GM12891 (cell line): ENCODE measurements at regions not wholly inside any gene's neighbourhood (a gene's known extent, or its start where the extent isn't known, plus 50 kb on each side); places are given as distances from the start of the nearest gene placed in this dataset.

Experiments used
- DNase-seq: peaks from one replicate; pipeline ENCODE4 v3.0.0; 2011; ENCODE audit warnings: low spot score; ENCODE audit not compliant: insufficient read length
- FAIRE-seq: peaks from 2 replicates; lab custom pipeline; 2011; peaks lifted over from hg19 to GRCh38; lab: Jason Lieb, UNC
- PAX5 ChIP-seq: IDR thresholded peaks from 2 replicates; pipeline ENCODE4 v1.6.1; 2011; ENCODE audit warnings: low read length, moderate library complexity, mild to moderate bottlenecking; ENCODE audit not compliant: insufficient read depth, severe bottlenecking
- POLR2A ChIP-seq: IDR thresholded peaks from 2 replicates; pipeline ENCODE4 v1.6.1; 2011; ENCODE audit warnings: low read depth, low read length, control low read depth
- POLR2AphosphoS5 ChIP-seq: IDR thresholded peaks from 2 replicates; pipeline ENCODE4 v1.6.1; 2011; ENCODE audit warnings: low read depth, low read length, control low read depth
- POU2F2 ChIP-seq: IDR thresholded peaks from 2 replicates; pipeline ENCODE4 v1.6.1; 2011; ENCODE audit warnings: low read depth, mild to moderate bottlenecking, control low read depth, low read length, moderate library complexity
- SPI1 ChIP-seq: IDR thresholded peaks from 2 replicates; pipeline ENCODE4 v1.6.1; 2011; ENCODE audit warnings: low read depth, low read length, control low read depth
- TAF1 ChIP-seq: IDR thresholded peaks from 2 replicates; pipeline ENCODE4 v1.6.1; 2011; ENCODE audit warnings: low read depth, low read length, control low read depth

DNA sequence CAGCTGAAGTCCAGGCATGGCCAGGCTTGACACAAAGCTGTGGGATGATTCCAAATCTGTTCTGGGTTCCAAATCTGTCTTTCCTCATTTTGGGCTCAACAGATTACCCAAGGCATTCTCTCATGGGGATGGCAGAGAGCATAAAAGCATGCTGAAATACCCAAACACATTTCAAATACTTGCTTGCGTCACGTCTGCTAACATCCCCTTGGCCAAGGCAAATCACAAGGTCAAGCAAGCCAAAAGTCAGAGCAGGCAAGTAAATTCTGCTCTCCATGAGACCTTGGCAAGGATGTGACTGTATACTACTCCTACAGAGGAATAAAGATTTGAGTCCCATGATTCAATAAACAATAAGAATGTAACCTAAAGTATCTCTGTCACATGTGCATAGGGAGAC lies 306.7 kb downstream of the EPB41L4A start:
- FAIRE-seq, result no peak
- TF ChIP-seq TAF1 (no peak), POU2F2 (no peak), PAX5 (no peak), POLR2AphosphoS5 (no peak), SPI1 (no peak), POLR2A (no peak)

DNA sequence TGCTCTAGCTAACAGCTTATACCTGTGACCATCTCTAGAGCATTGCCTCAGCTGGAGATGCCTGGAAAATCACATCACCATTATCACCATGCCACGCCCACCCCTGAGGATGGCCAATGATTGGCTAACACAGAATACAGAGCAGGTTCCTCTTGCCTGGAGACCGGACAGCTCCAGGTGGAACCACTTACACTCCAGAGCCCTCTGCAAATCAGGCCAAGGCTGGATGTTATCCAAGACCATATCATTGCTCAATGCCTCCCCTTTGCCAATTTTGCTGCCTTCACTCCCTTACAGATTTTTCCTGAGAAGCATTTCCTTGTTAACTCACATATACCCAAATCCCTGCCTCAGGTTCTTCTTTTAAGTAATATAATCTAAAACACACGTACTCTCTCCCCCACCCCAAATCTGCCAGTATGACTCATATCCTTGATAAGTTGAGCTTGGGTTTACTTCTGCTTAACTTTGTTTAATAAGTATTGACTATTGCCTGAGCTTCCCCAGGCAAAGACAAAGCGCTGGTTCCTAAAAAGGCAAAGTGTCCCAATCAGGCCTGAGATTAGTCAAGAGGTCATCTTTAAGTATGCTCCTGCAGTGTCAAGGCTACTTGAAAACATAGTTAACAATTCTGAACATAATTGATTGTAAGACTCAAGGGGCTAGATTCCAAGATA lies 309.6 kb downstream of the EPB41L4A start:
- FAIRE-seq (no peak), DNase-seq (no peak)
- TF ChIP-seq POU2F2 (no peak), PAX5 (no peak), SPI1 (no peak), TAF1 (no peak), POLR2AphosphoS5 (no peak), POLR2A (no peak)

More for the DNA sequence above, 306.7 kb downstream of the EPB41L4A start:
- DNase-seq, result no peak

DNA sequence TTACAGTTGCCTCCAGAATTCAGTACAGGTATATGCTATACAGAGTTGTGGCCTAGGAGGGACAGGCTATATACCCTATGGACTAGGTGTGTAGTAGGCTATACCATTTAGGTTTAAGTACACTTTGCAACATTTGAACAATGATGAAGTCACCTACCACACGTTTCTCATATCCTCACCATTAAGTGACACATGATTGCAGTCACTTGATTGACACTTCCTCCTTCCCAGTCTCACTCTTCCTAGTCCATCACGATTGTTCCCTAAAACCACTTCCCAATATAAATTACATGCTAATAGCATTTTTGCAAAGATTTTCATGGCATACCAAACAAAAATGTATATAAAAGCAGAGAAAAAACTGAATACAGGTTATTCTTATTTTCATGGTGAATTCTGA lies 312.2 kb downstream of the EPB41L4A start:
- DNase-seq (no peak), FAIRE-seq (peak; percentile 66)
- TF ChIP-seq POLR2A (no peak), SPI1 (peak; percentile 62)

DNA sequence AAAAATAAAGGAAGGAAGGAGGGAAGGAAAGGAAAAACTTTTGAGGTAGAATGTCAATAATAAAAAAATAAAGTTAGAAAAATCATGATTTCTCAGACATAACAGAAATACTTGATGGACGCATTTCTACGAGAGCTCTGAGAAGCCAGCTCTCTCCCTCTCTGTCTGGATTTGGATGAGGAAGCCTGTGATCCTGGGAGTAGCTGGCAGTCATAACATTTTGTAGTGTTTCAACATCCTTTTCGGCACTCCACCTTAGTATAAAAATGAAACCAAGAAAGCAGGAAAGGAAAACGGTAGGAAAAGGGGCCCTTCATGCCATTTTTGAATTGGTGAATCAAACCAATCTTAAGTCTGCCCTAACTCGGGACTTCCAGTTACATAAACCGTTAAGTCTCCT lies 321.3 kb downstream of the EPB41L4A start:
- TF ChIP-seq SPI1 (no peak), POLR2A (no peak), POU2F2 (no peak), POLR2AphosphoS5 (no peak), TAF1 (no peak), PAX5 (no peak)
- DNase-seq, result no peak
- no peak for FAIRE-seq

DNA sequence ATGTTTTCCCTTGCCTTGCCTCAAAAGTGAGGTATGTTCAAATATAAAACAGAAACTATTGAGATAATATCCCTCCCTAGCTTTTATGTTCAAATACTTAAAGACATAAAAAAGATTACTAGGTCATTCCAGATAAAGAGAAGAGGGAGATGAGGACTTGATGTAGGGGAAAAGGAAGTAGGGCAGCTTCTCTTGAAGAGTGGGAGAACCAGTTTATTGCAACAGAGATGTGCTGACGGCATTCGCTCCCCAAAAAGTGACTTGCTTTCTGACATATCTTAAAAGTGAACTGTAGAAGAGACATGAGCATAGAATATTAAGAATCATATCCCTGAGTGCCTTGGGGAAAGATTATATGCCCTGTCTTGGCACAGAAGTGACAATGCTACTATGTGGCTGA lies 330.2 kb upstream of the NREP start:
- DNase-seq (no peak), FAIRE-seq (no peak)
- no peak for TF ChIP-seq POLR2A
- TF ChIP-seq SPI1, result no peak
- no peak for TF ChIP-seq PAX5
- no peak for TF ChIP-seq TAF1
- TF ChIP-seq POU2F2, result no peak
- no peak for TF ChIP-seq POLR2AphosphoS5

DNA sequence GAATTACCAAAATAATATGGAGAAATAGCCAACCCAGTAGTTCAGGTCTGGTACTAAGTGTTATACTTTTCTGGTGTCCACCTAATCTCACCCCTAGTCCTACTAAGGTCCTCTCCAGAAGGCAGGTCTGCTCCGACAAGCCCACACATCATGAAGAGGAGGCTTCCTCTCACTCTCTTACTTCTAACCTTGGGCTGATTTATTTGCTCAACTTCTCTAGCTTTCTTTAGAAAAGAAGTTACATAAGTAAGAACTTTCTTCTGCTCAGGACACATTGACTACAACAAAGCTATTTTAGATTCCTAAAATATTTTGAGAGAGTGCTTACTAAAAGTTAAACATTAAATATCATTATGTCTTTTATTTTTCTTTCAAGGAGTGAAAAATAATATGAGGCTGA lies 329.7 kb upstream of the NREP start:
- FAIRE-seq, result no peak
- TF ChIP-seq POLR2AphosphoS5 (no peak), SPI1 (no peak), TAF1 (no peak), POU2F2 (no peak), POLR2A (no peak), PAX5 (no peak)

DNA sequence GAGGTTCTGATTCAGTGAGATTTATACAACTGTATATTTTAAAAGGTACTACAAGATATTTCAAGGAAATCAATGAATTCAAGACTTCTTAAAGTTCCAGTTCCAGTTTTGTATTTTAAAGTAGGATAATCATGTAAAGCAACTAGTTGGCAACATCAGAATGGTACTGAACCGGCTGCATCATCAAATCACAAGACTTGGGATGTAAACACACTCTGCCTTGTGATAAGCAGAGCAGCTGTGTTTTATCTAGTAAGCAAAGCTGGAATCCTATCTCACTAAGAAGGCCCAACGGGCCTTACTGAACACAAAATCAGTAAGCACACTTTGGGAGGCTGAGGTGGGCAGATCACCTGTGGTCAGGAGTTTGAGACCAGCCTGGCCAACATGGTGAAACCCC lies 327.2 kb upstream of the NREP start:
- DNase-seq (no peak), FAIRE-seq (no peak)
- TF ChIP-seq PAX5 (no peak), POU2F2 (no peak), POLR2AphosphoS5 (no peak), TAF1 (no peak), POLR2A (no peak), SPI1 (no peak)

More for the DNA sequence above, 329.7 kb upstream of the NREP start:
- DNase-seq, result no peak

DNA sequence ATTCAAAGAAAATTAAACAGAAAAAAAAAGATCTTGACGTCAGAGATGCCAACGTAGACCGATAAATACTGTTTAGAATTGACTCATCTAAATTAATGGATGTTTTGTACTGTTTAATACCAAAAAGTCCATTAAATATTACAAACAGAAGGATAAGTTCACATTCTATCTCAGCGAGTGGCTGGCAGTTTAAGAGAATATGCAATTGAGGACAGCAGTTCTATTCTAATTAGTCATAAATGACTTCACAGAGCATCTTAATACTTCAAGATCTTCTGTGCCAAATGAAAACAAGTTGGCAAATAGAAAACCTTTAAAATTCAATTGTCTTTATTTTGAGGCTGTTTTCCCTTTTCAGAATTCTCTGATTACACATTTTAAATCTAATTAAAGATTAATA lies 326.6 kb upstream of the NREP start:
- no peak for TF ChIP-seq SPI1
- TF ChIP-seq TAF1, result no peak
- no peak for TF ChIP-seq POLR2A
- no peak for TF ChIP-seq POU2F2
- no peak for TF ChIP-seq POLR2AphosphoS5
- no peak for TF ChIP-seq PAX5
- FAIRE-seq, result no peak
- DNase-seq, result no peak

DNA sequence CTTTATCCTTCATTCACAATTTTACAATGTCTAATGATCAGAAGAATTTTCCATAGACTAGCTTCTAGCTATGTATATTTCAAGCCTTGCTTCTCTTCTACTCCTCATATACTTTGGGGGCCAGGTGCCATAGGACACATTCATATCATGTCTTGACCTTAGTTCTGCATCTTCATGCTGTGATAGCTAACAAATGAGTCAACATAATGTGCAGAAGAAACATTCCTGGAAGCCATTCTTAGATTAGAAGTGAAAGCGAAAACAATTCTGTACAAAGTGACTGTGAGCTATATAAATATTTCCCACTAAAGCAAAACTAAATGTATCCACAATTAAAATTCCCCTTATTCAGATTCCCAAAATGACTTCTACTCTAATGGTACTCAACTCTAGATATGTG lies 320.2 kb upstream of the NREP start:
- TF ChIP-seq POLR2AphosphoS5 (no peak), POLR2A (no peak), PAX5 (no peak)
- FAIRE-seq (peak; percentile 51), DNase-seq (no peak)

DNA sequence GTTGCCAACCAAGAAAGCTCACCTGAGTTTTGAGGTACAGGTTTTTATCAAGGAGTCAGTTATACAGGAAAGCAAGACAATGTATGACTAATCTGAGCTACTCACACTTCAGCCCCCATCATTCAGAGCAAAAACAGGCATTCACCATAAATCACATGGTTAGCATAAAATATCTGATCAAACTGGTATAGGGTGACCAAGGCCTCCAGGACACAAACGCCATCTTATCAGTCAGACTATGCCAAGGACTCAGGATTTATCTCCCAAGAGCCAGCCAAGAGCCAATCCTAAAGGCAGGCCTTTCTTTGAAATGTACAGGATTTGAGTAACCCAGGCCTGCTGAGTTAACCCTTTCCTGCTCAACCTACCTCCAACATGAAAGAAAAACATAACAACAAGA lies 313.0 kb upstream of the NREP start:
- TF ChIP-seq SPI1 (no peak), PAX5 (no peak), POLR2A (no peak), POU2F2 (no peak)
- FAIRE-seq (no peak), DNase-seq (no peak)
